HCT116 (cell line): ENCODE measurements at regions not wholly inside any gene's neighbourhood (a gene's known extent, or its start where the extent isn't known, plus 50 kb on each side); places are given as distances from the start of the nearest gene placed in this dataset.

ENCODE experiments used
- ATAC-seq: fragments of 200-7000 bp; cut with Tn5 transposase; 2 replicates; pipeline ENCODE4 v1.9.1; 2020; ENCODE audit warnings: mild to moderate bottlenecking, moderate library complexity
- BruUV-seq: library from RNA; stranded (reverse); fragments of 400-500 nt; replicated peaks from 2 replicates; lab custom pipeline; 2021; lab: Mats Ljungman, UMichigan
- CTCF ChIA-PET: fragments of 300-600 bp; sonication (Branson Sonifier 250); formaldehyde crosslinking; loops from one replicate; lab custom pipeline; 2021; ENCODE audit warnings: antibody characterized with exemption; lab: Charles Lee
- POLR2A ChIA-PET: fragments of 300-600, 350-600 bp; sonication (Branson Sonifier 250); formaldehyde crosslinking; loops from one replicate; lab custom pipeline; 2021; ENCODE audit warnings: antibody characterized with exemption; lab: Charles Lee
- RAD21 ChIA-PET, 2 experiments: fragments of 300-600 bp; sonication (Branson Sonifier 250); formaldehyde crosslinking; loops; one replicate each; lab custom pipeline; 2023; ENCODE audit warnings: low total read pairs in 2 of 2; ENCODE audit not compliant: uncharacterized antibody in 2 of 2, unreplicated experiment in 2 of 2, low non-redundant PET in 1 of 2; lab: Charles Lee
- DNase-seq: peaks from one replicate; pipeline ENCODE4 v3.0.0-alpha.2; 2010; ENCODE audit warnings: low read depth, low spot score
- H2AFZ ChIP-seq: fragments of 200-600 bp; shearing (Covaris generic), sonication (generic); 2 replicates; pipeline ENCODE4 v1.6.1; 2017; ENCODE audit warnings: low read depth, mixed run types, mixed read lengths, antibody characterized with exemption, low read length; ENCODE audit not compliant: poor library complexity, severe bottlenecking
- H3K27ac ChIP-seq: 2 replicates; pipeline ENCODE4 v1.5.1; 2012; ENCODE audit warnings: low read depth, low read length
- H3K27me3 ChIP-seq: fragments of 200-600 bp; sonication (generic); 2 replicates; pipeline ENCODE4 v1.6.1; 2016; ENCODE audit warnings: mixed run types, low read length, mixed read lengths; ENCODE audit not compliant: insufficient read depth
- H3K36me3 ChIP-seq, 2 experiments: fragments of 200-500 bp in 1 of 2; fragments of 200-600 bp in 1 of 2; sonication (Bioruptor generic) in 1 of 2; sonication (generic) in 1 of 2; 2 replicates each; pipeline versions ENCODE4 v1.5.1 to v1.6.1; 2014 to 2016; ENCODE audit warnings: low read length in 2 of 2, inconsistent platforms in 1 of 2, mixed read lengths in 1 of 2, mixed run types in 1 of 2; ENCODE audit not compliant: insufficient read depth in 2 of 2, control insufficient read depth in 1 of 2
- H3K4me1 ChIP-seq, 2 experiments: fragments of 200-600 bp in 1 of 2; sonication (generic) in 1 of 2; 2 replicates each; pipeline versions ENCODE4 v1.5.1 to v1.6.1; 2012 to 2017; ENCODE audit warnings: low read length in 2 of 2, inconsistent platforms in 1 of 2, mild to moderate bottlenecking in 1 of 2, mixed read lengths in 1 of 2, mixed run types in 1 of 2, moderate library complexity in 1 of 2; ENCODE audit not compliant: insufficient read depth in 2 of 2, control insufficient read depth in 1 of 2
- H3K4me2 ChIP-seq: fragments of 200-600 bp; sonication (generic); 2 replicates; pipeline ENCODE4 v1.6.1; 2017; ENCODE audit warnings: mixed run types, low read length, mixed read lengths
- H3K4me3 ChIP-seq, 2 experiments: fragments of 200-600 bp in 1 of 2; sonication (generic) in 1 of 2; replicated peaks in 1 of 2; 2 replicates each; pipeline ENCODE4 v1.5.1; 2011 to 2016; ENCODE audit warnings: low read length in 2 of 2, control low read depth in 1 of 2, low read depth in 1 of 2, mild to moderate bottlenecking in 1 of 2, mixed read lengths in 1 of 2, mixed run types in 1 of 2
- H3K79me2 ChIP-seq: fragments of 200-600 bp; sonication (generic); 2 replicates; pipeline ENCODE4 v1.6.1; 2017; ENCODE audit warnings: mild to moderate bottlenecking, mixed run types, low read length, moderate library complexity, mixed read lengths; ENCODE audit not compliant: insufficient read depth
- H3K9ac ChIP-seq: fragments of 200-600 bp; sonication (generic); 2 replicates; pipeline ENCODE4 v1.6.1; 2016; ENCODE audit warnings: low read length, mixed read lengths
- H3K9me2 ChIP-seq: fragments of 200-600 bp; sonication (generic), shearing (Covaris generic); 2 replicates; pipeline ENCODE4 v1.6.1; 2017; ENCODE audit warnings: mixed run types, mild to moderate bottlenecking, moderate library complexity; ENCODE audit not compliant: insufficient read depth
- H3K9me3 ChIP-seq, 2 experiments: fragments of 200-500 bp in 1 of 2; fragments of 200-600 bp in 1 of 2; sonication (Bioruptor generic) in 1 of 2; sonication (generic) in 1 of 2; 2 replicates each; pipeline ENCODE4 v1.6.1; 2014 to 2017; ENCODE audit warnings: low read length in 2 of 2, mixed read lengths in 2 of 2, inconsistent platforms in 1 of 2, low read depth in 1 of 2, mild to moderate bottlenecking in 1 of 2, mixed run types in 1 of 2, moderate library complexity in 1 of 2; ENCODE audit not compliant: control insufficient read depth in 1 of 2, insufficient read depth in 1 of 2
- H4K20me1 ChIP-seq: fragments of 200-600 bp; sonication (generic), shearing (Covaris generic); 2 replicates; pipeline ENCODE4 v1.6.1; 2017; ENCODE audit warnings: mixed run types, mild to moderate bottlenecking, moderate library complexity; ENCODE audit not compliant: insufficient read depth
- ATF3 ChIP-seq: IDR thresholded peaks from 2 replicates; pipeline ENCODE4 v1.6.1; 2012
- CTCF ChIP-seq, 3 experiments: fragments of 200-600 bp in 1 of 3; sonication (generic) in 1 of 3; IDR thresholded peaks in 2 of 3; conservative IDR thresholded peaks in 1 of 3; 2 replicates each; pipeline ENCODE4 v1.5.1; 2012 to 2017; ENCODE audit warnings: low read depth in 2 of 3, low read length in 2 of 3, antibody characterized with exemption in 1 of 3, borderline replicate concordance in 1 of 3, control low read depth in 1 of 3, mild to moderate bottlenecking in 1 of 3, mixed read lengths in 1 of 3, mixed run types in 1 of 3, moderate library complexity in 1 of 3; ENCODE audit not compliant: insufficient read depth in 1 of 3
- ELF1 ChIP-seq: IDR thresholded peaks from 2 replicates; pipeline ENCODE4 v1.6.1; 2012; ENCODE audit warnings: low read depth, borderline replicate concordance
- EZH2 ChIP-seq: fragments of 200-600 bp; sonication (generic); IDR thresholded peaks from 2 replicates; pipeline ENCODE4 v1.6.1; 2017; ENCODE audit warnings: antibody characterized with exemption, mixed run types
- EZH2phosphoT487 ChIP-seq: fragments of 200-600 bp; IDR thresholded peaks from 2 replicates; pipeline ENCODE4 v1.6.1; 2018; ENCODE audit warnings: antibody characterized with exemption, borderline replicate concordance
- FOSL1 ChIP-seq: IDR thresholded peaks from 2 replicates; pipeline ENCODE4 v1.6.1; 2012; ENCODE audit warnings: low read depth
- POLR2A ChIP-seq: IDR thresholded peaks from 2 replicates; pipeline ENCODE4 v1.7.0; 2011; ENCODE audit warnings: borderline replicate concordance; ENCODE audit not compliant: insufficient read depth, insufficient read length; ENCODE audit errors: extremely low read depth
- POLR2AphosphoS5 ChIP-seq: IDR thresholded peaks from 2 replicates; pipeline ENCODE4 v1.6.1; 2011; ENCODE audit warnings: mild to moderate bottlenecking, low read depth, low read length, moderate library complexity
- RAD21 ChIP-seq: IDR thresholded peaks from 2 replicates; pipeline ENCODE4 v1.6.1; 2012; ENCODE audit warnings: low read depth, mild to moderate bottlenecking
- SP1 ChIP-seq: IDR thresholded peaks from 2 replicates; pipeline ENCODE4 v1.6.1; 2012; ENCODE audit warnings: low read depth
- YY1 ChIP-seq: IDR thresholded peaks from 2 replicates; pipeline ENCODE4 v1.6.1; 2011; ENCODE audit warnings: low read length, low read depth, moderate library complexity, mild to moderate bottlenecking; ENCODE audit not compliant: insufficient replicate concordance; ENCODE audit errors: extremely low read depth
- ZNF274 ChIP-seq: fragments of 200-500 bp; sonication (Bioruptor generic); IDR thresholded peaks from 2 replicates; pipeline ENCODE4 v1.6.1; 2014; ENCODE audit warnings: mild to moderate bottlenecking, low read depth, low read length, inconsistent platforms
- intact Hi-C: fragments of 100-400 bp; cut with micrococcal nuclease; formaldehyde crosslinking; loops from 2 replicates; pipeline ENCODE4 v1.10.0; 2022

- ChIA-PET RAD21 (no interaction called here), POLR2A (no interaction called here), CTCF (no interaction called here)
- H3K4me3 ChIP-seq = no peak overlapping the region
- H3K4me1 ChIP-seq = no peaks in the 10 kb centered on the region
- no peaks in the 10 kb centered on the region for H3K27me3 ChIP-seq
- no peak overlapping the region for H3K4me2 ChIP-seq
- no peak for TF ChIP-seq FOSL1
- no peak for TF ChIP-seq POLR2A
- TF ChIP-seq ELF1 = no peak
- no peak for TF ChIP-seq ATF3
- no peak for TF ChIP-seq CTCF (IDR thresholded peaks at IDR 0.05 in 2 of 3, conservative IDR thresholded peaks at IDR 0.05 in 1 of 3; ENCODE audit: borderline replicate concordance in 1 of 3, insufficient read depth in 1 of 3, low read depth in 2 of 3, low read length in 2 of 3)
- TF ChIP-seq ZNF274 = no peak
- no peak for TF ChIP-seq RAD21
- TF ChIP-seq, all 23 proteins: peak for 0
- ATAC-seq (no peak), DNase-seq (no peak)
- intact Hi-C loops = no loop called here
- BruUV-seq = no TSS peak
- Histone ChIP-seq H3K79me2 (no peaks in the 10 kb centered on the region), H3K27ac (no peak overlapping the region), H3K36me3 (no peaks in the 10 kb centered on the region), H2AFZ (no peak overlapping the region), H3K9ac (no peak overlapping the region), H3K9me2 (no peaks in the 10 kb centered on the region), H4K20me1 (no peaks in the 10 kb centered on the region), H3K9me3 (peaks cover 8 to 14% of the 10 kb centered on the region in 2 experiments; a peak in 2 of 4 replicates)
These were observed 585.6 kb upstream of the ZNF717 start for GRCh38 chr3:76370749-76371520.

- intact Hi-C loops = no loop called here
- BruUV-seq = no TSS peak
- DNase-seq = no peak
These were observed 587.1 kb upstream of the ZNF717 start for GRCh38 chr3:76372497-76372896.

More at GRCh38 chr3:76372497-76372896, 587.1 kb upstream of the ZNF717 start:
- Histone ChIP-seq H2AFZ (no peak overlapping the region), H3K27ac (no peak overlapping the region), H3K9me2 (no peaks in the 10 kb centered on the region), H3K9ac (no peak overlapping the region), H3K4me3 (no peak overlapping the region), H3K27me3 (no peaks in the 10 kb centered on the region), H3K4me2 (no peak overlapping the region), H4K20me1 (no peaks in the 10 kb centered on the region), H3K9me3 (peaks cover 8 to 19% of the 10 kb centered on the region in 2 experiments; a peak in 2 of 4 replicates), H3K79me2 (no peaks in the 10 kb centered on the region), H3K4me1 (no peaks in the 10 kb centered on the region), H3K36me3 (no peaks in the 10 kb centered on the region)
- TF ChIP-seq YY1 (no peak), POLR2A (no peak), POLR2AphosphoS5 (no peak), SP1 (no peak), EZH2 (no peak), EZH2phosphoT487 (no peak)
- ChIA-PET CTCF (no interaction called here), RAD21 (no interaction called here), POLR2A (no interaction called here)
- no peak for ATAC-seq
